ENCODE measurements at regions not wholly inside any gene's neighbourhood (a gene's known extent, or its start where the extent isn't known, plus 50 kb on each side); places are given as distances from the start of the nearest gene placed in this dataset.

- TF ChIP-seq, protein P1, sequence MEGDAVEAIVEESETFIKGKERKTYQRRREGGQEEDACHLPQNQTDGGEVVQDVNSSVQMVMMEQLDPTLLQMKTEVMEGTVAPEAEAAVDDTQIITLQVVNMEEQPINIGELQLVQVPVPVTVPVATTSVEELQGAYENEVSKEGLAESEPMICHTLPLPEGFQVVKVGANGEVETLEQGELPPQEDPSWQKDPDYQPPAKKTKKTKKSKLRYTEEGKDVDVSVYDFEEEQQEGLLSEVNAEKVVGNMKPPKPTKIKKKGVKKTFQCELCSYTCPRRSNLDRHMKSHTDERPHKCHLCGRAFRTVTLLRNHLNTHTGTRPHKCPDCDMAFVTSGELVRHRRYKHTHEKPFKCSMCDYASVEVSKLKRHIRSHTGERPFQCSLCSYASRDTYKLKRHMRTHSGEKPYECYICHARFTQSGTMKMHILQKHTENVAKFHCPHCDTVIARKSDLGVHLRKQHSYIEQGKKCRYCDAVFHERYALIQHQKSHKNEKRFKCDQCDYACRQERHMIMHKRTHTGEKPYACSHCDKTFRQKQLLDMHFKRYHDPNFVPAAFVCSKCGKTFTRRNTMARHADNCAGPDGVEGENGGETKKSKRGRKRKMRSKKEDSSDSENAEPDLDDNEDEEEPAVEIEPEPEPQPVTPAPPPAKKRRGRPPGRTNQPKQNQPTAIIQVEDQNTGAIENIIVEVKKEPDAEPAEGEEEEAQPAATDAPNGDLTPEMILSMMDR (IDR thresholded peaks at IDR 0.05; ENCODE audit: borderline replicate concordance, insufficient read depth, low read depth, low read length): no peak
- H3K4me3 ChIP-seq (ENCODE audit: low read depth, low read length): no peak overlapping the region
Measured at GRCh38 chr2:102927854-102928267, 166.0 kb downstream of the TMEM182 start.

- H3K4me3 ChIP-seq (ENCODE audit: low read depth, low read length): no peak overlapping the region
- TF ChIP-seq, protein P1 (IDR thresholded peaks at IDR 0.05; ENCODE audit: borderline replicate concordance, insufficient read depth, low read depth, low read length): no peak
Measured at GRCh38 chr2:102929721-102930120, 167.9 kb downstream of the TMEM182 start.

DNA sequence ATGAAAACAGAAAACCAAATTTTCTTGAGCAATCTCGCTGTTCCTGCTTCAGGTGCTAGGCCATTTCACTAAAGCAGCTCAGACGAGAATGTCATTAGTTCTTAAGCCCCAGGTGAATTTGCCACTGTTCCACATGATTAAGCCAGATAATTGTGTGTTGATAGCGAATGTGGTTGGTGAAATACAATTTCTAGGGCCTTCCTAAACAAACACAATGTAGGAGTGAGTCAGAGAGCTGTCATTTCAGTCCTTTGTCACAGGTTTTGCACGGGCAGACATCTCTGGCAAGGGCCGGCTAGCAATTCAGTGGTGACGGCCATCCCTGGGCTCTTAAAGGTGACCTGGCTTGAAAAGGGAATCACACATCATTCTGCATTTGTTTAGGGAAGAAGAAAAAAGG is 170.7 kb downstream of the TMEM182 start:
- TF ChIP-seq, protein P1 (IDR thresholded peaks at IDR 0.05; ENCODE audit: borderline replicate concordance, insufficient read depth, low read depth, low read length): no peak
- no peak overlapping the region for H3K4me3 ChIP-seq (ENCODE audit: low read depth, low read length)

DNA sequence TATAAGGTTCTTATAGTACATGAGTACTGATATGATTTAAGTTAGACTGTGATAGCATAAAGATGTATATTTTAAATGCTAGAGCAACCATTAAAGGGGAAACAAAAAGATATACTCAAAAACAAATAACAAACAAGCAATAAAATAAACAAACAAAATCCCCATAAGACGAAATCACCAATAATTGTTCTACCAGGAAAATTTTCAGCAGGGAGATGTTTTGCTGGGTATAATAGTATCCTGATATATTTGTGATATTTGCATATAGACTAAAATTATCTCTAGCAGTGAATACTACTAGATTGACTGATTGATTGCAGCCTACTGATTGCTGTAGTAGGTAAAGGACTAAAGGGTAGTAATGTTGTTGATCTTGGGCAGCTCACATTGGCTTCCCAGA is 177.4 kb downstream of the TMEM182 start:
- H3K4me3 ChIP-seq (ENCODE audit: low read depth, low read length): no peak overlapping the region
- TF ChIP-seq, protein P1 (IDR thresholded peaks at IDR 0.05; ENCODE audit: borderline replicate concordance, insufficient read depth, low read depth, low read length): no peak

- TF ChIP-seq, protein P1 (IDR thresholded peaks at IDR 0.05; ENCODE audit: borderline replicate concordance, insufficient read depth, low read depth, low read length): no peak
- H3K4me3 ChIP-seq (ENCODE audit: low read depth, low read length): no peak overlapping the region
Measured at GRCh38 chr2:102940684-102941083, 178.9 kb downstream of the TMEM182 start.

- TF ChIP-seq, protein P1 (IDR thresholded peaks at IDR 0.05; ENCODE audit: borderline replicate concordance, insufficient read depth, low read depth, low read length): no peak
- no peak overlapping the region for H3K4me3 ChIP-seq (ENCODE audit: low read depth, low read length)
Measured at GRCh38 chr2:102942107-102942506, 180.3 kb downstream of the TMEM182 start.

GRCh38 chr2:102943251-102943650 is 181.4 kb downstream of the TMEM182 start:
- TF ChIP-seq, protein P1 (IDR thresholded peaks at IDR 0.05; ENCODE audit: borderline replicate concordance, insufficient read depth, low read depth, low read length): no peak
- H3K4me3 ChIP-seq (ENCODE audit: low read depth, low read length): no peak overlapping the region

All from GM12875 (cell line).